Fibroblast of villous mesenchyme (primary cell): ENCODE measurements at regions not wholly inside any gene's neighbourhood (a gene's known extent, or its start where the extent isn't known, plus 50 kb on each side); places are given as distances from the start of the nearest gene placed in this dataset.
"Not testable (repeated sequence)": the region's sequence is repeated elsewhere in the genome, so short reads cannot be mapped to it uniquely, and the experiment has no call there.

Source experiments
- DNase-seq: peaks from one replicate; pipeline ENCODE4 v3.0.0-alpha.2; 2010; ENCODE audit warnings: low read depth
- H3K4me3 ChIP-seq: 2 replicates; pipeline ENCODE4 v1.5.1; 2011; ENCODE audit warnings: low read depth, mild to moderate bottlenecking, low read length
- TF ChIP-seq, protein P1 (sequence below): IDR thresholded peaks from 2 replicates; pipeline ENCODE4 v1.5.1; 2012; ENCODE audit warnings: low read depth, mild to moderate bottlenecking, low read length; ENCODE audit not compliant: insufficient read depth

DNA sequence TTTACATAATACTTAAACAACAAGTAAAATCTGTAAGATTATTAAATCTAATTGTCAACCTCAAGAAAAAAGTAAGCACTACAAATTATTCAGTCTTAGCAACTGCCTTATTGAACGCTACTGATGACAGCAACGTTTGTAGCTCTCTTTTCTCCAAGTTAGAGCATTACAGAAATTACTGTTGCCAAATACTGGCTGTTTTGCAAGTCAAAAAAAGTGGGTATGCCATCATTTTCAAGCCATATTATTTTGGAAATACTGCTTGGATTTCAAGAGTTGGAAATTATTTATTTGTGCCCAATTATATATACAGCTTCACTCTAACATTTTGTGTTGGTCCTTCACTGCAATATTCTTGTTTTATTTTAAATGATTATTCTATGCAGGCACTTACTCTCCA, 221.7 kb downstream of the CXXC4 start:
- DNase-seq, result no peak
- no peak overlapping the region for H3K4me3 ChIP-seq
- TF ChIP-seq, protein P1, sequence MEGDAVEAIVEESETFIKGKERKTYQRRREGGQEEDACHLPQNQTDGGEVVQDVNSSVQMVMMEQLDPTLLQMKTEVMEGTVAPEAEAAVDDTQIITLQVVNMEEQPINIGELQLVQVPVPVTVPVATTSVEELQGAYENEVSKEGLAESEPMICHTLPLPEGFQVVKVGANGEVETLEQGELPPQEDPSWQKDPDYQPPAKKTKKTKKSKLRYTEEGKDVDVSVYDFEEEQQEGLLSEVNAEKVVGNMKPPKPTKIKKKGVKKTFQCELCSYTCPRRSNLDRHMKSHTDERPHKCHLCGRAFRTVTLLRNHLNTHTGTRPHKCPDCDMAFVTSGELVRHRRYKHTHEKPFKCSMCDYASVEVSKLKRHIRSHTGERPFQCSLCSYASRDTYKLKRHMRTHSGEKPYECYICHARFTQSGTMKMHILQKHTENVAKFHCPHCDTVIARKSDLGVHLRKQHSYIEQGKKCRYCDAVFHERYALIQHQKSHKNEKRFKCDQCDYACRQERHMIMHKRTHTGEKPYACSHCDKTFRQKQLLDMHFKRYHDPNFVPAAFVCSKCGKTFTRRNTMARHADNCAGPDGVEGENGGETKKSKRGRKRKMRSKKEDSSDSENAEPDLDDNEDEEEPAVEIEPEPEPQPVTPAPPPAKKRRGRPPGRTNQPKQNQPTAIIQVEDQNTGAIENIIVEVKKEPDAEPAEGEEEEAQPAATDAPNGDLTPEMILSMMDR, result no peak

DNA sequence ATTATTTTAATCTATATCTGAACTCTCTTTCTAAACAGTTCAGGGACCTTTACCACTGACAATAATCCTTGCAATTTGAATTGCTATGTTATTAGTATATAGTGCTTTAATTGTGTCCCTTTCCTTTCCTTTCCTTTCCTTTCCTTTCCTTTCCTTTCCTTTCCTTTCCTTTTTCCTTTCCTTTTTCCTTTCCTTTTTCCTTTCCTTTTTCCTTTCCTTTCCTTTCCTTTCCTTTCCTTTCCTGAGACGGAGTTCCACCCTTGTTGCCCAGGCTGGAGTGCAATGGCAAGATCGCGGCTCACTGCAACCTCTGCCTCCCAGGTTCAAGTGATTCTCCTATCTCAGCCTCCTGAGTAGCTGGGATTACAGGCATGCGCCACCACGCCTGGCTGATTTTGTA, 225.1 kb downstream of the CXXC4 start:
- DNase-seq, H3K4me3 ChIP-seq: not testable (repeated sequence)

DNA sequence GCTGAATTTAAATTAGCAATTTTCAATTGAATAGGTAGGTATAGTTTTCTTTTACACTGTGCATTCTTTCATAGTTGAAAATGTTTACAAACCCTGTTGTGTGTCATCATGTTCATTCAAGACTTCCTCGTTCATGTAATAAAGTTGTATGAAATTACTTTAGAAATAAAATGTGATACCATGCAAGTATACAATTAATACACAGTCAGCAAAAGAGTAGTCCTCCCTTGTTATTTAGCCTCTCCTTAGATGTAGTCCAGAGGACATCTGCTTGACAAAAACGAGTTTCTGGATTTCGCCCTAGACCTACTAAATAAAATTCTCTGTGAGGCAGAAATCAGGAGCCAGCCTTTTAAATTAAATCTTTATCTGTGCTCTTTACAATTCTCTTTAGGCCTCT, 231.6 kb downstream of the CXXC4 start:
- TF ChIP-seq, protein P1, result no peak
- no peak for DNase-seq
- H3K4me3 ChIP-seq, result no peak overlapping the region

DNA sequence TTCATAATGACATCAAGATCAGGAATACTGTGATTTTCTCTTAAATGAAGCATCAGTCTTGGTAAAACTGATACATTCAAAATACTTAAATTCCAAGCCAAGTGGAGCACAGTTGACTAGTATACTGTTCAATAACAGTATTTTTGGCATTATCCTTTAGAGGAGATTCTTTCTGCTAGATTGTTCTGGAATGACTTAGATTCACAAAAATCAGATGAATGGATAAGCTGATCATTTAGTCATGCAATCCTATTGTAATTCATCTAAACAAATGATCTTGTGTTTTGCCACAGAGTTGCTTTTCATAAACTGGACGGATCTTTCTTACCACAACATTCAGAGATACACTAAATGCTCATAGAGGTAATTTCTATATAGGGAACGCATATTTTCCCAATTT, 232.0 kb downstream of the CXXC4 start:
- H3K4me3 ChIP-seq, result no peak overlapping the region
- TF ChIP-seq, protein P1, result no peak
- no peak for DNase-seq

DNA sequence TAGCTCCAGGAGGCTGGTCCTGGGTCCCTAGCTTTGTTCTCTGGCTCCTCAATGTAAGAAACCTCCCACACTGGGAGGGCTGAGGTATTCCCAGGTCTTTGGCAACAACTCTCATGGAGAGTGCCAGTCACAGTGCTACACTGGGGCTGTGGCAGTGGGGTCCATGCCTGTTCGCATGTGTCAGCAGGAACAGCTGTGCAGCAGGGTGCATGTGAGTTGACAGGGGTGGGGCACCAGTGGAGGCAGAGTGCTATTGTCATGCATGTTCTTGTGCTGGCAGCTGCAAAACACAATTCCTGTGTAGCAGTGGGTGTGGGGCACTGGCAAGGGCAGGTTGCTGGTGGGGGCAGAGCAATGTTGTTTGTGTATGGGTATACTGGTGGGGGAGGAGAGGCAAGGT, 246.0 kb downstream of the CXXC4 start:
- DNase-seq, result no peak
- TF ChIP-seq, protein P1, result no peak
- no peak overlapping the region for H3K4me3 ChIP-seq

DNA sequence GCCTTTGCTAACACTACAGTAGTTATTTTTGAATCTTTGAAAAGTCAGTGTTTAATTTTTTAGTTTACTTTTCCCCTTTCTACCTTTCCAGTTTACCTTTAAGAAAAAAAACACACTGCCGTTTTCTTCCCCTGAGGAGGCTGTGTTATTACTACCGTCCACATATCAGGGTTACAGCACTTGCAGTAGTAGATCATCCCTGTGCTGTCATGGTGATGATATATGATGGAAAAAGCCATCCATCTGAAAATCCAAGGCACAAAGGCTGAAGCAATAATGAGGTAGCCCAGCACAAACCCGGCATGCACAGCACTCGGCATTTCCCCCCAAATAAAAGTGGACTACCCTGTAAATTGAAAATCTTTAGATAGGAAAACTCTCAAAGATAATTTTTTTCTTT, 258.7 kb downstream of the CXXC4 start:
- DNase-seq, result no peak
- TF ChIP-seq, protein P1, result no peak
- H3K4me3 ChIP-seq, result no peak overlapping the region

DNA sequence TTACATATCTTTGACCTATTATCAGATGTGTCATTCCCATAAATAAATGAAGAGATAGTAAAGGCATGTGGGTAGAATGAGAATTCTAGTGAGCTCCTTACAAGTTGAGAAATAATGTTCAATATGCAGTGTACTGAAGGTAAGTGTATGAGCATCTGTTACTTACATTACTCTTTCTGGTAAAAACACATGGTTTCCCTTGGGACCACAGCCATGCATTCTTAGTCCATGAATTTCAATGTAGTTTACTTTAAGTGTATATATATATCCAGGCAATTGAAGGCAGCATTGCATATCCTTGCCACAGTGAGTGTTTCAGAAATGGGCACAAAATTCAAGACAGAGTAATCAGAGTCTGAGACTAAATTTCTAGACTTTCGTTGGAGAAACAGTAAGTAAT, 277.2 kb downstream of the CXXC4 start:
- no peak overlapping the region for H3K4me3 ChIP-seq
- no peak for DNase-seq
- TF ChIP-seq, protein P1, result no peak
